A549 (cell line): ENCODE measurements at regions not wholly inside any gene's neighbourhood (a gene's known extent, or its start where the extent isn't known, plus 50 kb on each side); places are given as distances from the start of the nearest gene placed in this dataset.

Experiments used
- ATAC-seq, 2 experiments: fragments of 200-7000 bp in 1 of 2; fragments of >200 bp in 1 of 2; cut with Nextera tagmentation in 1 of 2; cut with Tn5 transposase in 1 of 2; 3 replicates each; pipeline versions ENCODE4 v1.8.0 to v1.9.1; 2018 to 2020; ENCODE audit warnings: mild to moderate bottlenecking in 1 of 2, moderate library complexity in 1 of 2
- CTCF ChIA-PET: fragments of 300-600 bp; sonication (Branson Sonifier 250); formaldehyde crosslinking; extraction: SDS; loops from one replicate; lab custom pipeline; 2021; ENCODE audit warnings: antibody characterized with exemption, inconsistent platforms; lab: Yijun Ruan, JAX
- POLR2A ChIA-PET: fragments of 350-600 bp; formaldehyde crosslinking; extraction: SDS; loops from one replicate; lab custom pipeline; 2021; ENCODE audit warnings: antibody characterized with exemption, inconsistent platforms; lab: Yijun Ruan, JAX
- DNase-seq, 2 experiments: peaks; one replicate each; pipeline versions ENCODE4 v3.0.0 to v3.0.0-alpha.2; 2011 to 2016; ENCODE audit warnings: low read depth in 1 of 2, low spot score in 1 of 2
- FAIRE-seq: peaks from 2 replicates; lab custom pipeline; 2011; peaks lifted over from hg19 to GRCh38; lab: Jason Lieb, UNC
- H3K27ac ChIP-seq, 2 experiments: fragments of >200 bp; sonication (Bioruptor Twin); formaldehyde crosslinking; 3 replicates each; pipeline ENCODE4 v1.5.1; 2016 to 2017
- H3K4me1 ChIP-seq: fragments of >200 bp; sonication (Bioruptor Twin); formaldehyde crosslinking; 3 replicates; pipeline ENCODE4 v1.6.1; 2016
- H3K4me2 ChIP-seq: fragments of >200 bp; sonication (Bioruptor Twin); formaldehyde crosslinking; 3 replicates; pipeline ENCODE4 v1.6.1; 2016
- H3K4me3 ChIP-seq: fragments of >200 bp; sonication (Bioruptor Twin); formaldehyde crosslinking; 3 replicates; pipeline ENCODE4 v1.5.1; 2016
- H3K9me3 ChIP-seq: fragments of >200 bp; sonication (Bioruptor Twin); formaldehyde crosslinking; 3 replicates; pipeline ENCODE4 v1.6.1; 2016
- CTCF ChIP-seq: fragments of >200 bp; sonication (Bioruptor Twin); formaldehyde crosslinking; IDR thresholded peaks from 3 replicates; pipeline ENCODE4 v1.5.1; 2016
- EP300 ChIP-seq, 2 experiments: fragments of >200 bp; sonication (Bioruptor Twin); formaldehyde crosslinking; IDR thresholded peaks; 2 replicates in 1 of 2; 3 replicates in 1 of 2; pipeline ENCODE4 v1.6.1; 2016 to 2017
- ESRRA ChIP-seq: fragments of 150-350 bp; IDR thresholded peaks from 2 replicates; pipeline ENCODE4 v1.6.1; 2014; ENCODE audit warnings: mild to moderate bottlenecking, low read length, borderline replicate concordance
- FOSL2 ChIP-seq, 2 experiments: fragments of 450-650 bp in 1 of 2; fragments of >200 bp in 1 of 2; sonication (Bioruptor Twin) in 1 of 2; formaldehyde crosslinking; IDR thresholded peaks; 2 replicates each; pipeline versions ENCODE4 v1.5.0 to v1.6.1; 2016 to 2020; ENCODE audit warnings: mild to moderate bottlenecking in 1 of 2, moderate library complexity in 1 of 2
- HOXB5 ChIP-seq: fragments of 250-450 bp; sonication (Bioruptor Pico); IDR thresholded peaks from 2 replicates; pipeline ENCODE4 v1.5.0; 2020; ENCODE audit warnings: mild to moderate bottlenecking, moderate library complexity
- JUNB ChIP-seq: fragments of >200 bp; sonication (Bioruptor Twin); formaldehyde crosslinking; IDR thresholded peaks from 2 replicates; pipeline ENCODE4 v1.6.1; 2016
- KDM1A ChIP-seq: fragments of 200-600 bp; sonication (generic); IDR thresholded peaks from 2 replicates; pipeline ENCODE4 v1.6.1; 2016; ENCODE audit warnings: low read depth, mild to moderate bottlenecking
- MAFK ChIP-seq: fragments of 450-650 bp; IDR thresholded peaks from 2 replicates; pipeline ENCODE4 v1.6.1; 2014; ENCODE audit not compliant: partially characterized antibody
- MYC ChIP-seq: IDR thresholded peaks from 2 replicates; pipeline ENCODE4 v1.6.1; 2012; ENCODE audit warnings: mild to moderate bottlenecking, inconsistent platforms, low read length, improper control_type of control experiment, borderline replicate concordance
- NFE2L2 ChIP-seq: fragments of 150-350 bp; conservative IDR thresholded peaks from 2 replicates; pipeline ENCODE4 v1.6.1; 2014; ENCODE audit warnings: low read length
- RCOR1 ChIP-seq: fragments of 150-350 bp; IDR thresholded peaks from 2 replicates; pipeline ENCODE4 v1.6.1; 2014; ENCODE audit warnings: antibody characterized with exemption, low read length, low read depth
- REST ChIP-seq: fragments of 200-600 bp; sonication (generic); IDR thresholded peaks from 2 replicates; pipeline ENCODE4 v1.6.1; 2016; ENCODE audit warnings: antibody characterized with exemption, mild to moderate bottlenecking, moderate library complexity
- SREBF2 ChIP-seq: fragments of 450-650 bp; IDR thresholded peaks from 2 replicates; pipeline ENCODE4 v1.6.1; 2014; ENCODE audit warnings: mild to moderate bottlenecking, moderate library complexity
- ZFP36 ChIP-seq: fragments of 450-650 bp; IDR thresholded peaks from 2 replicates; pipeline ENCODE4 v1.6.1; 2014; ENCODE audit warnings: borderline replicate concordance; ENCODE audit not compliant: partially characterized antibody
- WGBS: methylation state at CpG from one replicate; pipeline ENCODE4 v1.1.6; 2017; ENCODE audit errors: missing lambda C conversion rate; 5-methylcytosine and 5-hydroxymethylcytosine counted together
- TF ChIP-seq, protein P1 (sequence below): fragments of 450-650 bp; IDR thresholded peaks from 2 replicates; pipeline ENCODE4 v1.6.1; 2014; ENCODE audit warnings: antibody characterized with exemption

- Histone ChIP-seq H3K27ac (no peak overlapping the region), H3K4me2 (no peak overlapping the region), H3K9me3 (no peaks in the 10 kb centered on the region), H3K4me3 (no peak overlapping the region), H3K4me1 (no peaks in the 10 kb centered on the region)
- CTCF ChIA-PET, result no interaction called here
- 76% methylated on average over 5 of the region's 5 CpGs for WGBS
- DNase-seq (no peak), ATAC-seq (no peak), FAIRE-seq (no peak)
- TF ChIP-seq SREBF2 (no peak), ZFP36 (no peak), JUNB (no peak), MAFK (no peak), EP300 (IDR thresholded peaks at IDR 0.05) (no peak), RCOR1 (no peak), REST (no peak), ESRRA (no peak), FOSL2 (IDR thresholded peaks at IDR 0.05) (no peak), FOSL2 (CRISPR knock-in tag; IDR thresholded peaks at IDR 0.05) (no peak), HOXB5 (CRISPR knock-in tag) (no peak), MYC (no peak)
- TF ChIP-seq, protein P1, sequence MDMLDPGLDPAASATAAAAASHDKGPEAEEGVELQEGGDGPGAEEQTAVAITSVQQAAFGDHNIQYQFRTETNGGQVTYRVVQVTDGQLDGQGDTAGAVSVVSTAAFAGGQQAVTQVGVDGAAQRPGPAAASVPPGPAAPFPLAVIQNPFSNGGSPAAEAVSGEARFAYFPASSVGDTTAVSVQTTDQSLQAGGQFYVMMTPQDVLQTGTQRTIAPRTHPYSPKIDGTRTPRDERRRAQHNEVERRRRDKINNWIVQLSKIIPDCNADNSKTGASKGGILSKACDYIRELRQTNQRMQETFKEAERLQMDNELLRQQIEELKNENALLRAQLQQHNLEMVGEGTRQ, result no peak
- POLR2A ChIA-PET, result no interaction called here
Measured at GRCh38 chr5:65094279-65094678, 325.5 kb downstream of the CWC27 start.

- DNase-seq, result no peak
- H3K9me3 ChIP-seq, result no peaks in the 10 kb centered on the region
- no peak for TF ChIP-seq ZFP36
- no peak for TF ChIP-seq CTCF
- no peak for TF ChIP-seq KDM1A
- no peak for TF ChIP-seq NFE2L2
- ATAC-seq, result no peak
- H3K4me2 ChIP-seq, result no peak overlapping the region
- POLR2A ChIA-PET, result no interaction called here
- FAIRE-seq, result no peak
- no peaks in the 10 kb centered on the region for H3K4me1 ChIP-seq
- 62% methylated on average over 3 of the region's 3 CpGs for WGBS
- no peak overlapping the region for H3K27ac ChIP-seq
- H3K4me3 ChIP-seq, result no peak overlapping the region
- CTCF ChIA-PET, result no interaction called here
Measured at GRCh38 chr5:65098393-65098792, 329.7 kb downstream of the CWC27 start.
